ENCODE measurements at regions not wholly inside any gene's neighbourhood (a gene's known extent, or its start where the extent isn't known, plus 50 kb on each side); places are given as distances from the start of the nearest gene placed in this dataset.

DNA sequence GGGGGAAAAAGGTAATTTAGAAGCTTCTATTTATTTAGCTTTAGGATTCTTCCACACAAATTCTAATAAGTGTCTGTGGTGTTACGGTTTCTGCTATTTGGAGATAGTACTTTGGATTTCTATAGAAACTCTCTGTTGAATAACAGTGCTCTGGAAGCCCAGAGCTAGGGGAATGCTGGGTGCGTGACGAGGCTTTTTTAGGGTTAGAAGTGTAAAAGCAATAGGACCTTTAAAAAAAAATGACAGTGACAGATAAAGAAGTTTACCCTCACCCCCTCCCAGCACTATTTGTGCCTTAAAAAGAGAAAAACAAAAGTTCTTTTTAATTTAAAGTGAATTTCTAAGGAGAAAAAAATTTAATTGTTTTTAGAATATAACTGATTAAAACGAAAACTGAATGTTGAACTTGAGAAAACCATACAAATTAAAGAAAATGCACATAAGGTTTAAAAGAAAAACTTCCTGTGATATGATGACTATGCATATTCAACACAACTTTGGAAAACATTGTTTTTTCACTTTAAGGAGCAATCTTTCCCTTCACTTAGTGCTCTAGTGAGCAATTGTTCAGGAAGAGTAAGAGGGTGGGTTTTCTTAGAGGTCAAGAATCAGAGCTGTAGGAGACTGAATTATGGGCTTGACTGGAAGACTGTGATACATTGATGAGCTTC, 89.6 kb upstream of the RIPOR2 start:
- ChIA-PET CTCF (no interaction called here), POLR2A (no interaction called here)
- TF ChIP-seq SP1 (IDR thresholded peaks at IDR 0.05) (no peak), FOXK2 (IDR thresholded peaks at IDR 0.05) (no peak), FOXM1 (IDR thresholded peaks at IDR 0.05; ENCODE audit: borderline replicate concordance) (no peak), TARDBP (IDR thresholded peaks at IDR 0.05) (no peak), PKNOX1 (IDR thresholded peaks at IDR 0.05) (no peak), ZNF384 (IDR thresholded peaks at IDR 0.05) (no peak), NFRKB (IDR thresholded peaks at IDR 0.05) (no peak), CTBP1 (IDR thresholded peaks at IDR 0.05; ENCODE audit: borderline replicate concordance) (no peak), HDGF (IDR thresholded peaks at IDR 0.05; ENCODE audit: borderline replicate concordance) (no peak), LEF1 (IDR thresholded peaks at IDR 0.05; ENCODE audit: borderline replicate concordance) (no peak), L3MBTL2 (conservative IDR thresholded peaks at IDR 0.05) (no peak), BHLHE40 (IDR thresholded peaks at IDR 0.05; ENCODE audit: borderline replicate concordance) (no peak), SUZ12 (IDR thresholded peaks at IDR 0.05) (no peak), ARNT (IDR thresholded peaks at IDR 0.05) (no peak), FOXA1 (IDR thresholded peaks at IDR 0.05) (no peak), ELF4 (IDR thresholded peaks at IDR 0.05) (no peak)
- no peak for DNase-seq (ENCODE audit: extremely low spot score)

- ChIA-PET CTCF (interaction anchor here (0.8 kb wide), 1 partner anchor 45 kb away, joined by 5 read pairs; no protein-coding TSS in a partner anchor), POLR2A (no interaction called here)
- DNase-seq (ENCODE audit: extremely low spot score), result no peak
- TF ChIP-seq ARNT (IDR thresholded peaks at IDR 0.05), result no peak
- TF ChIP-seq TARDBP (IDR thresholded peaks at IDR 0.05), result no peak
- no peak for TF ChIP-seq FOXK2 (IDR thresholded peaks at IDR 0.05)
- no peak for TF ChIP-seq L3MBTL2 (conservative IDR thresholded peaks at IDR 0.05)
- TF ChIP-seq FOXA1 (IDR thresholded peaks at IDR 0.05), result no peak
- no peak for TF ChIP-seq CTBP1 (IDR thresholded peaks at IDR 0.05; ENCODE audit: borderline replicate concordance)
- no peak for TF ChIP-seq PKNOX1 (IDR thresholded peaks at IDR 0.05)
- no peak for TF ChIP-seq ZNF384 (IDR thresholded peaks at IDR 0.05)
- no peak for TF ChIP-seq SP1 (IDR thresholded peaks at IDR 0.05)
- TF ChIP-seq HDGF (IDR thresholded peaks at IDR 0.05; ENCODE audit: borderline replicate concordance), result no peak
- no peak for TF ChIP-seq SUZ12 (IDR thresholded peaks at IDR 0.05)
- TF ChIP-seq FOXM1 (IDR thresholded peaks at IDR 0.05; ENCODE audit: borderline replicate concordance), result no peak
- no peak for TF ChIP-seq ELF4 (IDR thresholded peaks at IDR 0.05)
- no peak for TF ChIP-seq LEF1 (IDR thresholded peaks at IDR 0.05; ENCODE audit: borderline replicate concordance)
These were observed 90.2 kb upstream of the RIPOR2 start for GRCh38 chr6:25025919-25026301.

DNA sequence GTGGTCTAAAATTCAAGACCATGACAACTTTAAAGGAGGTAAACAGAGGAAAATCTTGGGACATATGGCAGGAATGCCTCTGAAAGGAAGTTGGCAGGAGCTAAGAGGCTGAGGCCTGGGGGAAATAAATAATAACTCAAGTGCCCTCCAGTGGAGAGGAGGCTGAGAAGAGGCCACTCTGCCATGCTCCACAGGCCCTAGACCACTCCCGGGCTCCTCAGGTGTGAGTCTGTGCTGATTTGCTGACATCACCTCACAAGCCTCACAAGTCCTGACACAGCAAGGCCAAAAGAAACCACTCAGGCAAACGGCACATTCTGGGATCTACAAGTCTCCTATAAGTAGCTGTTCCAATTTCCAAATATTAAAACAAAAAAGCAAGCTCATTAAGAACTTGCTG, 91.0 kb upstream of the RIPOR2 start:
- DNase-seq (ENCODE audit: extremely low spot score), result no peak
- no peak for TF ChIP-seq PKNOX1 (IDR thresholded peaks at IDR 0.05)
- no peak for TF ChIP-seq SP1 (IDR thresholded peaks at IDR 0.05)
- TF ChIP-seq HDGF (IDR thresholded peaks at IDR 0.05; ENCODE audit: borderline replicate concordance), result no peak
- no peak for TF ChIP-seq L3MBTL2 (conservative IDR thresholded peaks at IDR 0.05)
- TF ChIP-seq TARDBP (IDR thresholded peaks at IDR 0.05), result no peak
- no peak for TF ChIP-seq FOXA1 (IDR thresholded peaks at IDR 0.05)
- ChIA-PET POLR2A (no interaction called here), CTCF (interaction anchor here (0.8 to 0.9 kb wide), 2 partner anchors 27 to 44 kb away, joined by 3 to 5 read pairs; no protein-coding TSS in a partner anchor)

GRCh38 chr6:25027221-25027916, 91.6 kb upstream of the RIPOR2 start:
- no peak for DNase-seq (ENCODE audit: extremely low spot score)
- CTCF ChIA-PET, result interaction anchor here (0.6 to 0.9 kb wide), 3 partner anchors 10 to 154 kb away, joined by 3 to 4 read pairs (median 3); no protein-coding TSS in a partner anchor
- no peak for TF ChIP-seq BHLHE40 (IDR thresholded peaks at IDR 0.05; ENCODE audit: borderline replicate concordance)
- no peak for TF ChIP-seq SP1 (IDR thresholded peaks at IDR 0.05)
- no peak for TF ChIP-seq ARNT (IDR thresholded peaks at IDR 0.05)
- TF ChIP-seq LEF1 (IDR thresholded peaks at IDR 0.05; ENCODE audit: borderline replicate concordance), result no peak
- no peak for TF ChIP-seq TARDBP (IDR thresholded peaks at IDR 0.05)
- no peak for TF ChIP-seq L3MBTL2 (conservative IDR thresholded peaks at IDR 0.05)
- TF ChIP-seq PKNOX1 (IDR thresholded peaks at IDR 0.05), result no peak
- TF ChIP-seq ELF4 (IDR thresholded peaks at IDR 0.05), result no peak
- TF ChIP-seq FOXM1 (IDR thresholded peaks at IDR 0.05; ENCODE audit: borderline replicate concordance), result no peak
- no peak for TF ChIP-seq ZNF384 (IDR thresholded peaks at IDR 0.05)
- POLR2A ChIA-PET, result no interaction called here

GRCh38 chr6:25028328-25028727, 92.6 kb upstream of the RIPOR2 start:
- ChIA-PET CTCF (interaction anchor here (0.7 kb wide), 1 partner anchor 153 kb away, joined by 3 read pairs; no protein-coding TSS in a partner anchor), POLR2A (no interaction called here)
- TF ChIP-seq TARDBP (IDR thresholded peaks at IDR 0.05) (no peak), LEF1 (IDR thresholded peaks at IDR 0.05; ENCODE audit: borderline replicate concordance) (no peak), ARNT (IDR thresholded peaks at IDR 0.05) (no peak), PKNOX1 (IDR thresholded peaks at IDR 0.05) (no peak), L3MBTL2 (conservative IDR thresholded peaks at IDR 0.05) (no peak), FOXA1 (IDR thresholded peaks at IDR 0.05) (no peak), FOXK2 (IDR thresholded peaks at IDR 0.05) (no peak), SUZ12 (IDR thresholded peaks at IDR 0.05) (no peak), ELF4 (IDR thresholded peaks at IDR 0.05) (no peak), BHLHE40 (IDR thresholded peaks at IDR 0.05; ENCODE audit: borderline replicate concordance) (no peak), HDGF (IDR thresholded peaks at IDR 0.05; ENCODE audit: borderline replicate concordance) (no peak), FOXM1 (IDR thresholded peaks at IDR 0.05; ENCODE audit: borderline replicate concordance) (no peak), CTBP1 (IDR thresholded peaks at IDR 0.05; ENCODE audit: borderline replicate concordance) (no peak)
- DNase-seq (ENCODE audit: extremely low spot score), result no peak
